Embryonic facial prominence (tissue), 1 donor: ENCODE measurements at regions not wholly inside any gene's neighbourhood (a gene's known extent, or its start where the extent isn't known, plus 50 kb on each side); places are given as distances from the start of the nearest gene placed in this dataset.

Source experiments
- DNase-seq: peaks from one replicate; pipeline ENCODE4 v3.0.0-alpha.2; 2016; ENCODE audit errors: extremely low spot score

GRCh38 chr14:32254952-32255679 is 52.0 kb upstream of the RNU6-8 start:
- DNase-seq: peak; percentile 43

- DNase-seq: no peak
These were observed 52.7 kb upstream of the RNU6-8 start for GRCh38 chr14:32255789-32256188.

GRCh38 chr14:32256576-32256975 is 53.5 kb upstream of the RNU6-8 start:
- DNase-seq: no peak

GRCh38 chr14:32258336-32258993 is 55.4 kb upstream of the RNU6-8 start:
- DNase-seq: no peak

GRCh38 chr14:32259368-32260013 is 56.4 kb upstream of the RNU6-8 start:
- DNase-seq: no peak

- DNase-seq: no peak
These were observed 61.0 kb upstream of the RNU6-8 start for GRCh38 chr14:32263939-32264567.

GRCh38 chr14:32265584-32265983 is 62.5 kb upstream of the RNU6-8 start:
- no peak for DNase-seq

GRCh38 chr14:32277998-32278397 is 51.1 kb upstream of the AKAP6 start:
- DNase-seq: no peak
